Liver (tissue), 8 donors: ENCODE measurements at regions not wholly inside any gene's neighbourhood (a gene's known extent, or its start where the extent isn't known, plus 50 kb on each side); places are given as distances from the start of the nearest gene placed in this dataset.

Experiments
- DNase-seq: peaks from one replicate; pipeline ENCODE4 v3.0.0-alpha.2; 2017; ENCODE audit warnings: low spot score
- H3K27ac ChIP-seq, 2 donors: one replicate each; pipeline ENCODE4 v1.7.0; 2013; ENCODE audit warnings: inconsistent platforms in 2 of 2, low read length in 2 of 2, control low read depth in 1 of 2, low read depth in 1 of 2, mild to moderate bottlenecking in 1 of 2
- H3K27me3 ChIP-seq, 4 donors: one replicate each; pipeline versions ENCODE4 v1.6.1 to v1.7.0; 2013; ENCODE audit warnings: low read length in 3 of 4, inconsistent platforms in 1 of 4, mild to moderate bottlenecking in 1 of 4, moderate library complexity in 1 of 4; ENCODE audit not compliant: control insufficient read depth in 4 of 4, insufficient read depth in 4 of 4
- H3K36me3 ChIP-seq, 4 donors: one replicate each; pipeline versions ENCODE4 v1.6.1 to v1.7.0; 2013; ENCODE audit warnings: low read length in 3 of 4, mild to moderate bottlenecking in 3 of 4, low read depth in 1 of 4, moderate library complexity in 1 of 4; ENCODE audit not compliant: control insufficient read depth in 4 of 4, insufficient read depth in 3 of 4
- H3K4me1 ChIP-seq, 4 donors: one replicate each; pipeline versions ENCODE4 v1.6.1 to v1.7.0; 2013; ENCODE audit warnings: low read length in 3 of 4, mild to moderate bottlenecking in 3 of 4, moderate library complexity in 1 of 4; ENCODE audit not compliant: control insufficient read depth in 4 of 4, insufficient read depth in 4 of 4
- H3K4me3 ChIP-seq, 3 donors: one replicate each; pipeline versions ENCODE4 v1.6.1 to v1.7.0; 2013; ENCODE audit warnings: low read length in 3 of 3, control low read depth in 1 of 3, low read depth in 1 of 3, mild to moderate bottlenecking in 1 of 3
- H3K9ac ChIP-seq, 2 donors: one replicate each; pipeline ENCODE4 v1.7.0; 2013; ENCODE audit warnings: low read length in 2 of 2, mild to moderate bottlenecking in 2 of 2, moderate library complexity in 2 of 2, control low read depth in 1 of 2, low read depth in 1 of 2
- H3K9me3 ChIP-seq, 4 donors: one replicate each; pipeline versions ENCODE4 v1.6.1 to v1.7.0; 2013; ENCODE audit warnings: low read length in 3 of 4; ENCODE audit not compliant: control insufficient read depth in 4 of 4
- EGR1 ChIP-seq, 2 donors: IDR thresholded peaks; 2 replicates each; pipeline ENCODE4 v1.6.1; 2016 to 2018; ENCODE audit warnings: antibody characterized with exemption in 2 of 2, low read depth in 2 of 2
- FOXA1 ChIP-seq: IDR thresholded peaks from 2 replicates; pipeline ENCODE4 v1.6.1; 2016; ENCODE audit warnings: antibody characterized with exemption
- HNF4A ChIP-seq, 2 donors: conservative IDR thresholded peaks; 2 replicates each; pipeline ENCODE4 v1.6.1; 2016; ENCODE audit warnings: antibody characterized with exemption in 2 of 2, mild to moderate bottlenecking in 2 of 2
- HNF4G ChIP-seq: IDR thresholded peaks from 2 replicates; pipeline ENCODE4 v1.6.1; 2016; ENCODE audit warnings: antibody characterized with exemption
- RAD21 ChIP-seq, 2 donors: IDR thresholded peaks; 2 replicates each; pipeline ENCODE4 v1.6.1; 2016; ENCODE audit warnings: antibody characterized with exemption in 2 of 2, mild to moderate bottlenecking in 2 of 2
- SP1 ChIP-seq: IDR thresholded peaks from 2 replicates; pipeline ENCODE4 v1.6.1; 2018; ENCODE audit warnings: antibody characterized with exemption, mild to moderate bottlenecking
- TAF1 ChIP-seq: conservative IDR thresholded peaks from 2 replicates; pipeline ENCODE4 v1.6.1; 2016; ENCODE audit warnings: antibody characterized with exemption, mild to moderate bottlenecking
- YY1 ChIP-seq: IDR thresholded peaks from 2 replicates; pipeline ENCODE4 v1.6.1; 2016; ENCODE audit warnings: antibody characterized with exemption, mild to moderate bottlenecking
- WGBS: extraction: QIAGEN DNeasy Blood & Tissue Kit; methylation state at CpG from one replicate; pipeline ENCODE4 v1.1.7; 2013; 5-methylcytosine and 5-hydroxymethylcytosine counted together
- TF ChIP-seq, protein P1 (sequence below): fragments of 150-350 bp; IDR thresholded peaks from 2 replicates; pipeline ENCODE4 v1.5.1; 2017; ENCODE audit warnings: improper control_type of control experiment, low read depth, low read length; ENCODE audit not compliant: missing input control
- TF ChIP-seq, protein P2 (sequence below): IDR thresholded peaks from 2 replicates; pipeline ENCODE4 v1.6.1; 2016; ENCODE audit warnings: antibody characterized with exemption, mild to moderate bottlenecking
- donor health status: healthy.
- donor health status: healthy.
- donor health status: healthy.
- donor health status: healthy.
- donor health status: healthy.

DNA sequence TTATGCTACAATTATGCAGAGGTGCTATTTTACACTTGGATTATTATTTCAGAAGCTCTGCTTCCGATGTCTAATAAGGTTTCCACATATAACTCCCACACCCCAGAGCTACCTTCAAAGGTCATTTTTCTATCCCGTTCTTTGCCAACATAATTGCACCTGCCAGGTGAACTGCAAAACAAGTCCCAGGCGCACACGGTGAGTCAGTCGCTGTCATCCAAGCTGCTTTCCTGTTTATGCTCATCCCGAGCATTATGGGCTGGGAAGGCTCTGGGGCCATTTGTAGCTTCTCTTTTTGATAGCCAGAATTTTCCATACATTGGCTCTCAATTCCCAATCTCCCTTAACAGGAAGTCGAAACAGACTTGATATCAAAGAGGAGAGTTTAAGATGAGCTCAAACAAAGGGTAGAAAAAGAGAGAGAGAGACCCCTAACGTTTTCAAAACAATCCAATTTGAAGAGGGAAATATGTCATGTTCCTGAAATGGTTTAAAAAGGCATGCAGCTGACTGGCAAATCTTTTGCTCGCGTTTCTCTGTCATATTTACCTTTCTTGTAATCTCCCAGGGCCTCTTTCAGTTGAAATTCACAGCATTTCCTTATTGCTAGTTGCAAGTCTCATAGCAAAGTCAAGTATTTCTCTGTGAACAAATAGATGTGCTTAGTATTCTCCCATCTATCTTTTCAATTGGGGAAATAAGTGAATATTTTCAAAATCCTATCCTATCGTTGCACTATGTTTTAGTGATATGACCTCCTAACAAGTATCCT is 815.9 kb downstream of the KCNA4 start:
- WGBS = 59% methylated on average over 11 of the region's 11 CpGs

DNA sequence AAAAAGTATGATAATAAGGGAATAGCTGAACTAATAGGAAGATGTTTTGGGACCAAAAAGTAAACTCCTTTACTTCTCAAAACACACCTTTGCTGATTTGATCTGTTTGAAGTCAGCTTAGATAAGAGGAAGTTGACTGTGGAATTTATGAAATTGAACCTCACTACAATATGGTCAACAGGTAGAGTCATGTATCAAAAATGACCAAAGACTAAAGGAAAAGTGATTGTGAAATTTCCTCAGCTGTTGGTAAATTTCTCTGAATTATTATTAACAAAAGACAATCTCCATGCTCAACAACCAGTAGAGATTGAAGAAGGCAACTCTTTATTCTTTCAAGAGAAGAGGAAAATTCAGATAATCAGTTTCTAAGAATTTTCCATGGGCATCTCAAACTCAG is 826.5 kb downstream of the KCNA4 start:
- H3K27ac ChIP-seq = no peak overlapping the region
- no peaks in the 10 kb centered on the region for H3K36me3 ChIP-seq
- H3K9ac ChIP-seq = no peak overlapping the region
- H3K9me3 ChIP-seq = no peaks in the 10 kb centered on the region
- H3K27me3 ChIP-seq = no peaks in the 10 kb centered on the region
- no peak for DNase-seq
- no peaks in the 10 kb centered on the region for H3K4me1 ChIP-seq
- no peak overlapping the region for H3K4me3 ChIP-seq
- no peak for TF ChIP-seq RAD21 (IDR thresholded peaks at IDR 0.05)

More for the DNA sequence above, 815.9 kb downstream of the KCNA4 start:
- Histone ChIP-seq H3K9ac (no peak overlapping the region), H3K27me3 (no peaks in the 10 kb centered on the region), H3K9me3 (no peaks in the 10 kb centered on the region), H3K27ac (no peak overlapping the region), H3K4me3 (no peak overlapping the region), H3K36me3 (no peaks in the 10 kb centered on the region), H3K4me1 (no peaks in the 10 kb centered on the region)
- TF ChIP-seq FOXA1 (no peak), SP1 (no peak), EGR1 (IDR thresholded peaks at IDR 0.05; ENCODE audit: low read depth in 2 of 2) (no peak), RAD21 (IDR thresholded peaks at IDR 0.05) (no peak), HNF4A (conservative IDR thresholded peaks at IDR 0.05) (no peak), HNF4G (no peak), TAF1 (no peak)
- TF ChIP-seq, protein P1, sequence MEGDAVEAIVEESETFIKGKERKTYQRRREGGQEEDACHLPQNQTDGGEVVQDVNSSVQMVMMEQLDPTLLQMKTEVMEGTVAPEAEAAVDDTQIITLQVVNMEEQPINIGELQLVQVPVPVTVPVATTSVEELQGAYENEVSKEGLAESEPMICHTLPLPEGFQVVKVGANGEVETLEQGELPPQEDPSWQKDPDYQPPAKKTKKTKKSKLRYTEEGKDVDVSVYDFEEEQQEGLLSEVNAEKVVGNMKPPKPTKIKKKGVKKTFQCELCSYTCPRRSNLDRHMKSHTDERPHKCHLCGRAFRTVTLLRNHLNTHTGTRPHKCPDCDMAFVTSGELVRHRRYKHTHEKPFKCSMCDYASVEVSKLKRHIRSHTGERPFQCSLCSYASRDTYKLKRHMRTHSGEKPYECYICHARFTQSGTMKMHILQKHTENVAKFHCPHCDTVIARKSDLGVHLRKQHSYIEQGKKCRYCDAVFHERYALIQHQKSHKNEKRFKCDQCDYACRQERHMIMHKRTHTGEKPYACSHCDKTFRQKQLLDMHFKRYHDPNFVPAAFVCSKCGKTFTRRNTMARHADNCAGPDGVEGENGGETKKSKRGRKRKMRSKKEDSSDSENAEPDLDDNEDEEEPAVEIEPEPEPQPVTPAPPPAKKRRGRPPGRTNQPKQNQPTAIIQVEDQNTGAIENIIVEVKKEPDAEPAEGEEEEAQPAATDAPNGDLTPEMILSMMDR = no peak
- DNase-seq = no peak

DNA sequence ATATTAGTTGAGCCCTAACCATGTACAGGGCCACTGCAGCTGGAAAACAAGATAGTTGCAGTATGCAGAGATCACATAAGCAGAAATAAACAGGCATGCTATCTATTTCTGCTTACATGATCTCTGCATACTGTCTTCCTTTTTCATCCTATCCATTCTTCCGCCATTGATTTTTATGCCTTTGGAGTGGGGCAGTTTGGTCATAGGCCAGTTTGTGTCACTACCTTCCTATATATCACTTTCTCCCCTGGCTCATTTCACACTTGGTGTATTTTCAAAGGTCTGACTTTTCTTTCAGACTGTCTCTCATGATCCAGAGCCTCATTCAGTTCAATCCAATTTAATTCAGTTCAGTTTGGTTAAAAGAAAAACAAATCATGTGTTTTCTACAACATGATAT is 829.6 kb downstream of the KCNA4 start:
- no peak for DNase-seq
- TF ChIP-seq YY1 = no peak
- TF ChIP-seq, protein P2, sequence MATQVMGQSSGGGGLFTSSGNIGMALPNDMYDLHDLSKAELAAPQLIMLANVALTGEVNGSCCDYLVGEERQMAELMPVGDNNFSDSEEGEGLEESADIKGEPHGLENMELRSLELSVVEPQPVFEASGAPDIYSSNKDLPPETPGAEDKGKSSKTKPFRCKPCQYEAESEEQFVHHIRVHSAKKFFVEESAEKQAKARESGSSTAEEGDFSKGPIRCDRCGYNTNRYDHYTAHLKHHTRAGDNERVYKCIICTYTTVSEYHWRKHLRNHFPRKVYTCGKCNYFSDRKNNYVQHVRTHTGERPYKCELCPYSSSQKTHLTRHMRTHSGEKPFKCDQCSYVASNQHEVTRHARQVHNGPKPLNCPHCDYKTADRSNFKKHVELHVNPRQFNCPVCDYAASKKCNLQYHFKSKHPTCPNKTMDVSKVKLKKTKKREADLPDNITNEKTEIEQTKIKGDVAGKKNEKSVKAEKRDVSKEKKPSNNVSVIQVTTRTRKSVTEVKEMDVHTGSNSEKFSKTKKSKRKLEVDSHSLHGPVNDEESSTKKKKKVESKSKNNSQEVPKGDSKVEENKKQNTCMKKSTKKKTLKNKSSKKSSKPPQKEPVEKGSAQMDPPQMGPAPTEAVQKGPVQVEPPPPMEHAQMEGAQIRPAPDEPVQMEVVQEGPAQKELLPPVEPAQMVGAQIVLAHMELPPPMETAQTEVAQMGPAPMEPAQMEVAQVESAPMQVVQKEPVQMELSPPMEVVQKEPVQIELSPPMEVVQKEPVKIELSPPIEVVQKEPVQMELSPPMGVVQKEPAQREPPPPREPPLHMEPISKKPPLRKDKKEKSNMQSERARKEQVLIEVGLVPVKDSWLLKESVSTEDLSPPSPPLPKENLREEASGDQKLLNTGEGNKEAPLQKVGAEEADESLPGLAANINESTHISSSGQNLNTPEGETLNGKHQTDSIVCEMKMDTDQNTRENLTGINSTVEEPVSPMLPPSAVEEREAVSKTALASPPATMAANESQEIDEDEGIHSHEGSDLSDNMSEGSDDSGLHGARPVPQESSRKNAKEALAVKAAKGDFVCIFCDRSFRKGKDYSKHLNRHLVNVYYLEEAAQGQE = no peak
- Histone ChIP-seq H3K27ac (no peak overlapping the region), H3K9ac (no peak overlapping the region), H3K36me3 (no peaks in the 10 kb centered on the region), H3K4me3 (no peak overlapping the region), H3K27me3 (no peaks in the 10 kb centered on the region), H3K9me3 (no peaks in the 10 kb centered on the region), H3K4me1 (no peaks in the 10 kb centered on the region)
- WGBS = 94% methylated on average over 1 of the region's 1 CpG
